A549 (cell line): ENCODE measurements at regions not wholly inside any gene's neighbourhood (a gene's known extent, or its start where the extent isn't known, plus 50 kb on each side); places are given as distances from the start of the nearest gene placed in this dataset.

Experiments used
- ATAC-seq, 2 experiments: fragments of 200-7000 bp in 1 of 2; fragments of >200 bp in 1 of 2; cut with Nextera tagmentation in 1 of 2; cut with Tn5 transposase in 1 of 2; 3 replicates each; pipeline versions ENCODE4 v1.8.0 to v1.9.1; 2018 to 2020; ENCODE audit warnings: mild to moderate bottlenecking in 1 of 2, moderate library complexity in 1 of 2
- CTCF ChIA-PET: fragments of 300-600 bp; sonication (Branson Sonifier 250); formaldehyde crosslinking; extraction: SDS; loops from one replicate; lab custom pipeline; 2021; ENCODE audit warnings: antibody characterized with exemption, inconsistent platforms; lab: Yijun Ruan, JAX
- POLR2A ChIA-PET: fragments of 350-600 bp; formaldehyde crosslinking; extraction: SDS; loops from one replicate; lab custom pipeline; 2021; ENCODE audit warnings: antibody characterized with exemption, inconsistent platforms; lab: Yijun Ruan, JAX
- DNase-seq, 2 experiments: peaks; one replicate each; pipeline versions ENCODE4 v3.0.0 to v3.0.0-alpha.2; 2011 to 2016; ENCODE audit warnings: low read depth in 1 of 2, low spot score in 1 of 2
- FAIRE-seq: peaks from 2 replicates; lab custom pipeline; 2011; peaks lifted over from hg19 to GRCh38; lab: Jason Lieb, UNC
- H3K27ac ChIP-seq, 2 experiments: fragments of >200 bp; sonication (Bioruptor Twin); formaldehyde crosslinking; 3 replicates each; pipeline ENCODE4 v1.5.1; 2016 to 2017
- H3K4me1 ChIP-seq: fragments of >200 bp; sonication (Bioruptor Twin); formaldehyde crosslinking; 3 replicates; pipeline ENCODE4 v1.6.1; 2016
- H3K4me2 ChIP-seq: fragments of >200 bp; sonication (Bioruptor Twin); formaldehyde crosslinking; 3 replicates; pipeline ENCODE4 v1.6.1; 2016
- H3K4me3 ChIP-seq: fragments of >200 bp; sonication (Bioruptor Twin); formaldehyde crosslinking; 3 replicates; pipeline ENCODE4 v1.5.1; 2016
- H3K9me3 ChIP-seq: fragments of >200 bp; sonication (Bioruptor Twin); formaldehyde crosslinking; 3 replicates; pipeline ENCODE4 v1.6.1; 2016
- CBX2 ChIP-seq: fragments of 200-600 bp; sonication (generic); IDR thresholded peaks from 2 replicates; pipeline ENCODE4 v1.6.1; 2016; ENCODE audit warnings: low read depth, mild to moderate bottlenecking, borderline replicate concordance
- E2F6 ChIP-seq: IDR thresholded peaks from 2 replicates; pipeline ENCODE4 v1.6.1; 2012; ENCODE audit warnings: low read depth, borderline replicate concordance
- EHF ChIP-seq: fragments of 250-450 bp; sonication (Bioruptor Pico); IDR thresholded peaks from 2 replicates; pipeline ENCODE4 v1.5.0; 2020; ENCODE audit warnings: mild to moderate bottlenecking
- ELK1 ChIP-seq: fragments of 150-350 bp; IDR thresholded peaks from 2 replicates; pipeline ENCODE4 v1.6.1; 2014; ENCODE audit warnings: low read depth, mild to moderate bottlenecking, low read length
- EP300 ChIP-seq, 2 experiments: fragments of >200 bp; sonication (Bioruptor Twin); formaldehyde crosslinking; IDR thresholded peaks; 2 replicates in 1 of 2; 3 replicates in 1 of 2; pipeline ENCODE4 v1.6.1; 2016 to 2017
- GATA3 ChIP-seq: IDR thresholded peaks from 2 replicates; pipeline ENCODE4 v1.6.1; 2012; ENCODE audit warnings: borderline replicate concordance
- HEYL ChIP-seq: fragments of 250-450 bp; sonication (Bioruptor Pico); IDR thresholded peaks from 2 replicates; pipeline ENCODE4 v1.8.0; 2021; ENCODE audit warnings: mild to moderate bottlenecking, moderate library complexity
- HOXA7 ChIP-seq: fragments of 250-450 bp; sonication (Bioruptor Pico); IDR thresholded peaks from 2 replicates; pipeline ENCODE4 v1.5.0; 2020; ENCODE audit warnings: mild to moderate bottlenecking, moderate library complexity
- HOXB13 ChIP-seq: fragments of 250-450 bp; sonication (Bioruptor Pico); IDR thresholded peaks from 2 replicates; pipeline ENCODE4 v1.5.0; 2020; ENCODE audit warnings: low read depth, mild to moderate bottlenecking, moderate library complexity
- HOXB5 ChIP-seq: fragments of 250-450 bp; sonication (Bioruptor Pico); IDR thresholded peaks from 2 replicates; pipeline ENCODE4 v1.5.0; 2020; ENCODE audit warnings: mild to moderate bottlenecking, moderate library complexity
- JUNB ChIP-seq: fragments of >200 bp; sonication (Bioruptor Twin); formaldehyde crosslinking; IDR thresholded peaks from 2 replicates; pipeline ENCODE4 v1.6.1; 2016
- MAZ ChIP-seq: fragments of 150-350 bp; IDR thresholded peaks from 2 replicates; pipeline ENCODE4 v1.6.1; 2014; ENCODE audit warnings: antibody characterized with exemption, low read depth, low read length, borderline replicate concordance
- MYC ChIP-seq: IDR thresholded peaks from 2 replicates; pipeline ENCODE4 v1.6.1; 2012; ENCODE audit warnings: mild to moderate bottlenecking, inconsistent platforms, low read length, improper control_type of control experiment, borderline replicate concordance
- NPAS2 ChIP-seq: fragments of 250-450 bp; sonication (Bioruptor Pico); IDR thresholded peaks from 2 replicates; pipeline ENCODE4 v1.8.0; 2022; ENCODE audit warnings: mild to moderate bottlenecking, moderate library complexity, borderline replicate concordance
- PHF8 ChIP-seq: fragments of 200-600 bp; sonication (generic); IDR thresholded peaks from 2 replicates; pipeline ENCODE4 v1.6.1; 2016; ENCODE audit warnings: low read depth, mild to moderate bottlenecking, antibody characterized with exemption, moderate library complexity, borderline replicate concordance
- POLR2AphosphoS2 ChIP-seq: conservative IDR thresholded peaks from 2 replicates; pipeline ENCODE4 v1.6.1; 2012; ENCODE audit warnings: low read length, improper control_type of control experiment, inconsistent platforms
- RAD21 ChIP-seq, 2 experiments: fragments of >200 bp in 1 of 2; sonication (Bioruptor Twin) in 1 of 2; formaldehyde crosslinking in 1 of 2; IDR thresholded peaks in 1 of 2; conservative IDR thresholded peaks in 1 of 2; 2 replicates in 1 of 2; 3 replicates in 1 of 2; pipeline ENCODE4 v1.6.1; 2012 to 2018; ENCODE audit warnings: inconsistent platforms in 1 of 2
- RARB ChIP-seq: fragments of 250-450 bp; sonication (Bioruptor Pico); IDR thresholded peaks from 2 replicates; pipeline ENCODE4 v1.8.0; 2021; ENCODE audit warnings: mild to moderate bottlenecking, moderate library complexity
- REST ChIP-seq: fragments of 200-600 bp; sonication (generic); IDR thresholded peaks from 2 replicates; pipeline ENCODE4 v1.6.1; 2016; ENCODE audit warnings: antibody characterized with exemption, mild to moderate bottlenecking, moderate library complexity
- SREBF2 ChIP-seq: fragments of 450-650 bp; IDR thresholded peaks from 2 replicates; pipeline ENCODE4 v1.6.1; 2014; ENCODE audit warnings: mild to moderate bottlenecking, moderate library complexity
- USF2 ChIP-seq: fragments of 450-650 bp; IDR thresholded peaks from 2 replicates; pipeline ENCODE4 v1.6.1; 2014; ENCODE audit warnings: antibody characterized with exemption
- ZC3H11A ChIP-seq: fragments of 450-650 bp; IDR thresholded peaks from 2 replicates; pipeline ENCODE4 v1.6.1; 2014; ENCODE audit warnings: antibody characterized with exemption, mild to moderate bottlenecking
- WGBS: methylation state at CpG from one replicate; pipeline ENCODE4 v1.1.6; 2017; ENCODE audit errors: missing lambda C conversion rate; 5-methylcytosine and 5-hydroxymethylcytosine counted together
- TF ChIP-seq, protein P1 (sequence below): fragments of >200 bp; sonication (Bioruptor Twin); formaldehyde crosslinking; IDR thresholded peaks from 3 replicates; pipeline ENCODE4 v1.6.1; 2016
- TF ChIP-seq, protein P2 (sequence below): fragments of >200 bp; sonication (Bioruptor Twin); formaldehyde crosslinking; IDR thresholded peaks from 2 replicates; pipeline ENCODE4 v1.6.1; 2016

DNA sequence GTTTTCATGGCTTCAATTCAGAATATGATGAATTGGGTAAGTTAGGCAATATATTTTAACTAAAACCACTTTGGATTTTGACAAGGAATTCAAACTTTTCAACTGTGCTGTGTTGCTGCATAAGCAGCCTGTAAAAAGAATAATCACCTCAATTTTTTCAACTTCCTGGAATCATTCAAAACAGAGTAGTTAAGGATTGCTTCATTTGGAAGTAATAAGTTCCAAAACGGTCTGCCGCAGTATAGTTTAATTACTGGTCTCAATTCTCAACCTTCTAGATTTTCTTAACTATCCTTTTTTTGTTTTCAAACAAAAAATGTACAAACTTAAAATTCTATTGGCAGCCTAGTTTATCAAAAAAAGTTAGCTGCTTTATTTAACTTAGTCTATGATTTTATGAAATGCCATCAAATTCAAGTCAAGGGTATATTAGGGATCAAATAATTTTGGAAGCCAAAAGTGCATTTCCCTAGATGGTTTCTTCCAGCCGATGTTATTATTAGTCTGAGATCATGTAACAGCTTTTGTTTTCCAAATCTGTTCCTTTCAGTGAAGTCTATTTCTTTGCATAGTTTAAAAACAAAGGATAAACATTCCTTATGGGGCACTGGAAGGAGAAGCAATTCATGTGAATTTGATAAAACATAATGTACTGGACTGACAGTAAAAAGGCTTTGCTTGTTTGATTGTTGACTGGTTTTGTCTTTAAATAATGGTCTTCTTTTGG is 76.1 kb upstream of the ETAA1 start:
- DNase-seq: no peak
- Histone ChIP-seq H3K9me3 (no peaks in the 10 kb centered on the region), H3K27ac (no peak overlapping the region), H3K4me3 (no peak overlapping the region), H3K4me1 (peaks cover 5% of the 10 kb centered on the region; the same call in 1 of the 3 replicates), H3K4me2 (no peak overlapping the region)
- TF ChIP-seq REST: no peak
- no peak for TF ChIP-seq HOXA7
- TF ChIP-seq JUNB: no peak
- no peak for TF ChIP-seq CBX2
- no peak for TF ChIP-seq RAD21 (conservative IDR thresholded peaks at IDR 0.05 in 1 of 2, IDR thresholded peaks at IDR 0.05 in 1 of 2)
- no peak for TF ChIP-seq PHF8
- no peak for TF ChIP-seq E2F6
- TF ChIP-seq GATA3: no peak
- TF ChIP-seq, protein P1, sequence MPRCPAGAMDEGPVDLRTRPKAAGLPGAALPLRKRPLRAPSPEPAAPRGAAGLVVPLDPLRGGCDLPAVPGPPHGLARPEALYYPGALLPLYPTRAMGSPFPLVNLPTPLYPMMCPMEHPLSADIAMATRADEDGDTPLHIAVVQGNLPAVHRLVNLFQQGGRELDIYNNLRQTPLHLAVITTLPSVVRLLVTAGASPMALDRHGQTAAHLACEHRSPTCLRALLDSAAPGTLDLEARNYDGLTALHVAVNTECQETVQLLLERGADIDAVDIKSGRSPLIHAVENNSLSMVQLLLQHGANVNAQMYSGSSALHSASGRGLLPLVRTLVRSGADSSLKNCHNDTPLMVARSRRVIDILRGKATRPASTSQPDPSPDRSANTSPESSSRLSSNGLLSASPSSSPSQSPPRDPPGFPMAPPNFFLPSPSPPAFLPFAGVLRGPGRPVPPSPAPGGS: no peak
- TF ChIP-seq EHF (CRISPR knock-in tag): no peak
- no peak for ATAC-seq
- POLR2A ChIA-PET: no interaction called here
- CTCF ChIA-PET: interaction anchor here (1.6 to 2.0 kb wide), 2 partner anchors 21 to 328 kb away, joined by 4 to 5 read pairs; no protein-coding TSS in a partner anchor
- FAIRE-seq: no peak
- 87% methylated on average over 3 of the region's 3 CpGs for WGBS

DNA sequence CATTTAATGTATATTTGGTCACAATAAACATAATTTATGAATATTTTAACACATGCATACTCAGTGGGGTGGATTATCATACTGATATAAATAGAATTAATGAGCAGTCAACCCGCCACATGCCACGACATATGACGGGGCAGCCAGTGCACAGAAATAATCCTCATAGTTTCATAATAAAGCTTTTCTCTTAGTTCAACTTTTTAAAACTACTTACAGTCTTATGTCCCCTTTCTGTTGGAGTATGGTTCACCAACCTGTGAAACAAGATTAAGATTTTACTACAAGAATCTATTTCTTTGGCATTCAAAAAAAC is 75.6 kb upstream of the ETAA1 start:
- no peak for FAIRE-seq
- Histone ChIP-seq H3K27ac (no peak overlapping the region), H3K4me3 (no peak overlapping the region), H3K4me2 (no peak overlapping the region), H3K4me1 (peaks cover 5% of the 10 kb centered on the region; the same call in 1 of the 3 replicates), H3K9me3 (no peaks in the 10 kb centered on the region)
- no peak for ATAC-seq
- DNase-seq: no peak
- POLR2A ChIA-PET: no interaction called here
- WGBS: 97% methylated on average over 3 of the region's 3 CpGs
- TF ChIP-seq REST (no peak), ZC3H11A (no peak), EHF (CRISPR knock-in tag) (no peak), USF2 (no peak), JUNB (no peak), HOXB13 (CRISPR knock-in tag) (no peak), CBX2 (no peak), HOXB5 (CRISPR knock-in tag) (no peak), MYC (no peak), POLR2AphosphoS2 (no peak), PHF8 (no peak), NPAS2 (no peak), HEYL (CRISPR knock-in tag) (no peak), RARB (no peak), MAZ (no peak), EP300 (IDR thresholded peaks at IDR 0.05) (no peak), SREBF2 (no peak), ELK1 (no peak)
- TF ChIP-seq, protein P2, sequence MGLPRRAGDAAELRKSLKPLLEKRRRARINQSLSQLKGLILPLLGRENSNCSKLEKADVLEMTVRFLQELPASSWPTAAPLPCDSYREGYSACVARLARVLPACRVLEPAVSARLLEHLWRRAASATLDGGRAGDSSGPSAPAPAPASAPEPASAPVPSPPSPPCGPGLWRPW: no peak
- CTCF ChIA-PET: interaction anchor here (1.6 to 2.0 kb wide), 2 partner anchors 21 to 328 kb away, joined by 4 to 5 read pairs; no protein-coding TSS in a partner anchor
